NCI-H2029 treated with DMSO at 0.1 percent for 48 hours (cell line): ENCODE measurements at regions not wholly inside any gene's neighbourhood (a gene's known extent, or its start where the extent isn't known, plus 50 kb on each side); places are given as distances from the start of the nearest gene placed in this dataset.
A peak's percentile ranks its signal among the peaks of the same experiment; 100 is the strongest.
"Not testable (repeated sequence)": the region's sequence is repeated elsewhere in the genome, so short reads cannot be mapped to it uniquely, and the experiment has no call there.

ENCODE experiments used
- DNase-seq: peaks from one replicate; lab custom pipeline; 2025; lab: John Stamatoyannopoulos, UW

DNA sequence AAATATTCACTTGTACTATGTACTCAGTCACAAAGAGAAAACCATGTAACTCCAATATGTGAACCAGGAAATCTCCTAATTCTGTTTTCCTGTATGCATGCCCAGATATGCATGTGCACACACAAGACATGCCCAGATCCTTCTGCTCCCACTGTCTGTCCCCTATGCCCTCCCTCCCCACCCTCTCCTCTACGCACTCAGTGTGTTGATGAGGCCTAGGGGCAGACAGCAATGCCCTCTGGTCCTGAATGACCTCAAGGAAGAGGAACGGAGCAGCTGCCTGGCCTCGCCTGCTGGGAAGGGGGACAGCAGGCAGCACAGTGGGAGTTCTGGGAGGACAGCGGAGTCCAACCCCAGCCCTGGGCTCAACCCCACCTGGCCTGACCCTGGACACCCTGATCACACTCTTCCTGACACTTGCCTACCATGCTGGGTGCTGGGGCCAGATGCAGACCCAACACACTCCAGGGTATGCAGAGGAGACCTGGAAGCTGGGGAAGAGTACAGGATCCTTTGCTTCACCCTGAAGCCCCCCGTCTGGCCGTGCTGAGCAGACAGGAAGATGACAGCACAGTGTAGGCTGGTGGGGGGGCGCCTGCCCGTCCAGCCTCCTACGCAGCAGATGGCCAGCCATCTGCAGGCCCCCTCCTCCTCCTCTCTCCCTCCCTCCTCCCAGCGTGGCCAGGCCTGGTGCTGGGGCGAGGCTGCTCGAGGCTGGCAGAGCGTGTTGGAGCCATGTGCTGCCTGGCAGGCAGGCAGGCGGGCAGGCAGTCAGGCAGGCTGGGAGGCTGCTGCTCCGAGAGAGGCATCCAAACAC lies 106.6 kb upstream of the NCOR2 start:
- no peak for DNase-seq

DNA sequence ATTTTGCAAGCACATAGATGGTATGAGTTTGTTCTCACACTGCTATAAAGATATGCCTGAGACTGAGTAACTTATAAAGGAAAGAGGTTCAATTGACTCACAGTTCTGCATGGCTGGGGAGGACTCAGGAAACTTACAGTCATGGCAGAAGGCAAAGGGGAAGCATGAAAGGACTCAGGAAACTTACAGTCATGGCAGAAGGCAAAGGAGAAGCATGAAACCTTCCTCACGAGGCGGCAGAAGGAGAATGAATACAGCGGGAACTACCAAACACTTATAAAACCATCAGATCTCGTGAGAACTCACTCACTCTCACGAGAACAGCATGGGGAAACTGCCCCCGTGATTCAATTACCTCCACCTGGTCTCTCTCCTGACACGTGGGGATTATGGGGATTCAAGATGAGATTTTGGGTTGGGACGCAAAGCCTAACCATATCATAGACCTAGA lies 101.9 kb upstream of the NCOR2 start:
- DNase-seq = not testable (repeated sequence)

DNA sequence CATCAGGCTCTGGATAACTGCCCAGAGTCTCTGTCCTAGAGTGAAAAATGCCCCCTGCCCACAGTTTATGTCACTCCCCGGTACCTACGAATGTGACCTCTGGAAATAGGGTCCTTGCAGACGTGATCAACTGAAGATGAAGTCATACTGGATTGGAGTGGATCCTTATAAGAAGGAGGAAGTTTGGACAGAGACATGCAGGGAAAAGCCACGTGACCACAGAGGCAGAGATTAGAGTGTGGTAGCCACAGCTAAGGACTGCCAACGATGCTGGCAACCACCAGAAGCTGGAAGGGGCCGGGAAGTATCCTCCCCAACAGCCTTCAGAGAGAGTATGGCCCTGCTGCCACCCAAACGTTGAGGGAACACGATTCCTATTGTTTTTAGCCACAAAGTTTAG lies 101.2 kb upstream of the NCOR2 start:
- no peak for DNase-seq

DNA sequence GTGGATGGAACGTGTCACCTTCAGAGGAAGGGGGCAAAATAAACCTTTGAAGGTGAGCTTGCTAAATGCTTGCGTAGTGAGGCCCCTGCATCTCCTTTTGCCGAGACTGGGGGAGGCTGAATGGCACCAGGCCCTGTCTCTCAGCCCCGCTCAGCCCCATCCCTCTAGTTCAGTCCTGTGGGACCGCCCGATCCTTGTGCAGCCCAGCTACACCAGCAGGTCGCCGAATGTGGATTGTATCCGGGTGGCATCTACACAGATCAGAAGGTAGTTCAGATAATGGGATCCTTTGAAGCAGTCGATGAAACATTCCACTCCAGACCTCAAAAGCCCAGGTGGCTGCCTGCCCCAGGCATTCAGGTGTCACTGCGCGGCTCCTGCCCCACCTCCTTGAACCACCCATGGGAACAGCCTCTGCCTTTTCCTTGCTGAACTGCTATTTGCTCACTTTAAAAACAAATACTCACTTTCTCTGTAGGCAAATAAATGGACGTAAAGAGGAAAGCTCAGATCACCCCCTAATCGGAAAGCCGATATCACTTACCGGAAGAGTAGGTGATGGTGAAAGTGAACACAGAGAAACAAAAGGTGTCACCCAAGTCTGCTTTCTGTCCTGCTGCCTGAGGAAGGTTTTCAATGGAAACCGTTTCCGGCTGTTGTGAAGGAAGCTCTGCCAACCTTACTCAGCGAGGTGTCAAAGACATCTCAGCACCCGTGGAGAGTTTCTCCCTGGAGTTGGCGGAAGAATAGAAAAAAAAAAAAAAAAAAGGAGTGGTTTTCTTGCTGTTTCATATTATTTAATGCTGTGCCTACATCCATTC lies 100.3 kb upstream of the NCOR2 start:
- DNase-seq = peak; percentile 92

DNA sequence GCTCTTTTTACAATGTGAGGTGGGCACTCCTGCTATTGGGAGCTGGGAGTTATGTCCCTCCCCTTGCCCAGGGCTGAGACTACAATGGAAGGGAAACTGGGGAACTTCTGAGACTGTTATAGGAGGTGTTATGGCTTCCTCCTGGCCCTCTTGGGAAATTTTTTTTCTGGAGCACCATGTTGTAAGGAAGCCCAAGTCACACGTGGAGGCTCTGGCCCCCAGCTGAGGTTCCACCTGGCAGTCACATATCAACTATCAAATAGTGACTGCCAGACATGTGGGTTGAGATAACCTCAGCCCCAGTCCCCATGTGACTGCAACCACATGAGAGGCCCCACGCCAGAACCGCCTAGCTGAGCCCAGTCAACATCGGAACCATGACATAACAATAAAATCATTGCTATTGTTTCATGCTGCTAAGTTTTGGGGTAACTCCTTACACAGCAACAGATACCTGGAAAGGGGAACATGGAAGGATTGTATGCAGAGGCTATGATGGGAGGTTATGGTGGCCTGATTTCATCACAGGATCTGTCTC lies 99.4 kb upstream of the NCOR2 start:
- no peak for DNase-seq

DNA sequence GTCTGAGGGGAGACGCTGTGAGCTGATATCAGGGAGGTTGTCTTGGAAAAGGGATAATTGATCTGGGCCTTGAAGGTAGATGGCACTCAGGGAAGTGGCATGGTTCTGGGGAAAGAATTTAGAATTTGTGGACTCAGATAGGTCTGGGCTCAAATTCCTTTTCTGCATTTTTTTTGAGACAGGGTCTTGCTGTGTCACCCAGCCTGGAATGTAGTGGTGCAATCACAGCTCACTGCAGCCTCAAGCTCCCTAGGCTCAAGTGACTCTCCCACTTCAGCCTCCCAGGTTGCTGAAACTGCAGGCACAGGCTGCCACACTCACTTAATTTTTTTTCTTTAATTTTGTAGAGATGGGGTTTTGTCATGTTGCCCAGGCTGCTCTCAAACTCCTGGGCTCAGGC lies 98.1 kb upstream of the NCOR2 start:
- no peak for DNase-seq

DNA sequence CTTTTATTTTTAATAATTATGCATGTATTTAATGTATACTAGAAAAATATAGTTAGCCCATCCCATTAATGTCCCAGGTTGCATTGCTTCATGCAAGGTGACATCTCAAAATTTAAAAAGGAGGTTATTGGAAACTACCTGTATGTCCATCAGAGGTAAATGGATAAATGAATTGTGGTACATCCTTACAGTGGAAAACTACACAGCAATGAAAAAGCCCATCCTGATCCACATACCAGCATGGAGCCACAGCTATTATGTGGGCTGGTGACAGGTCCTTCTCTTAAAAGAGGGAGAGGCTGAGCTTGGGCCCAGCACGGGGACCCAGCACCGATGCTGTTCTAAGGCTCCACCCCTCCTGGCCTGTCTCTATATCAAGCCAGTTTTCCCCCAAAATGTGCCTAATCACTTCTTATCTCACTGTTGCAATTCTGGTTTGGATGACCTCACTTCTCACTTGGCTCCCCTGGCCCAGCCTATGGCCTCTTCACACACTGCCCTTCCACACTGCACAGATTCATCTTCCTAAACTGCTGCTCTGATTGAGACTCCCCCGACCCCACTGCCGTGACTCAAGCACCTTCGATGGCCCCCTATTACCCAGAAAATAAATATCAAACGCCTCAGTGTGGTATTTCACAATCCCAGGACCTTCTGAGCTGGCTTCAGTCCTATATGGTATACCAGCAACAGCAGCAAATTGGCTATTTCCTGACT lies 97.1 kb upstream of the NCOR2 start:
- no peak for DNase-seq

DNA sequence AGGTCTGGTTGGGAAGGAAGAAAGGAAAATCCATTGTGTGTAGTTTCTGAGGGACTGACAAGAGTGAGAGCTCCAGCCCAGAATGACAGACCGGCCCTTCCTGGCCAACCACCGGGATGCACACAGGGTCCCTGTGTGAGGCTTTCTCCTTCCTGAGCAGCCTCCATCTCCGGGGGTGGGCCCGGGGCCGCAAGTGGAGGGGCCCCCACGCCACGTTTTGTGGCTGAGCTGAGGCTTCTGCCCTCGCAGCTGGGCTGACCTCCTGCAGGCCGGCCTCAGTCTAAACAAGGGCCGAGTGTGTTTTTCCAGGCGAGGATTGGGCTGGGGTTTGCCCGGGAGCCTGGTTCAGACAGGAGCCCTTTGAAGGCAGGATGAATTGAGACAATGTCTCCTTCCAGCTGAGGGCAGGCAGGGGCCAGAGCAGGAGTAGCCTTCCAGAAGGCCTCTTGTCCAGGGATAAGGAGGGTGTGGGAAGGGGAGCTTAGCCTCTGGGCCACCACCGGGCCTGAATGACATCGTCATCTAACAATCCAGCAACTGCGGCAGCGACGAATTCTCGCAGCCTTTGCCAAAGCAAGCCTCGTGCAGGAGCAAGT lies 96.5 kb upstream of the NCOR2 start:
- DNase-seq = no peak

DNA sequence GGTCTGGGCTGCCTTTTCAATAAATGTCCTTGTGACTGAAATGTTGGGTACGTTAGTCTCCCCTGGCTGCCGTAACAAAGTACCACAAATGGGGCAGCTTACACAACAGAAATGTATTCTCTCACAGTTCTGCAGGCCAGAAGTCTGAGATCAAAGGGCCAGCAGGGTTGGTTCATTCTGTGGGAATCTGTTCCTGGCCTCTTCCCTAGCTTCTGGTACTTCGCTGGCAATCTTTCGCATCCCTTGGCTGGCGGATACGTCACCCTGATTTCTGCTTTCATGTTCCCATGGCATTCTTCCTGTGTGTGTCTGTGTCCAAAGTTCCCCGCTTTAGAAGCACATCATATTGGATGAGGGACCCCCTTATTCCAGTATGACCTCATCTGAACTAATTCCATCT lies 95.8 kb upstream of the NCOR2 start:
- DNase-seq = no peak

DNA sequence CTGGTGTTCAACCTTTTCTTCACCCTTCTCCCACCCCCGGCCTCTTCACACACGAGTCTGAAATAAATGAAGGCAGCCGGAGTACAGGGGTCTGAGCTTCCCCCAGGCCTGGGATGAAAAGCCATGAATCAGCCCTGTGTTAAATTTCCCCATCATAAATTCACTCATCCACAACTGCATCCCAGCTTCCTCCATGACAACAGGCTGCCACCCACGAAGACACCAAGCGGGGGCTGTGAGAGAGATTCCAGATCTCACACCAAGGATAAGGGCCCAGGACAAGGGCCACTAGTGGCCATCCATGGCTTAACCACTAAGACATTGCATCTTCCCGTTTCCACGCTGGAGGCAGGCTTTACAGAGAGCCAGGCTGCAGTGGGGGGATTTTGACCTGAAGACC lies 93.9 kb upstream of the NCOR2 start:
- no peak for DNase-seq

DNA sequence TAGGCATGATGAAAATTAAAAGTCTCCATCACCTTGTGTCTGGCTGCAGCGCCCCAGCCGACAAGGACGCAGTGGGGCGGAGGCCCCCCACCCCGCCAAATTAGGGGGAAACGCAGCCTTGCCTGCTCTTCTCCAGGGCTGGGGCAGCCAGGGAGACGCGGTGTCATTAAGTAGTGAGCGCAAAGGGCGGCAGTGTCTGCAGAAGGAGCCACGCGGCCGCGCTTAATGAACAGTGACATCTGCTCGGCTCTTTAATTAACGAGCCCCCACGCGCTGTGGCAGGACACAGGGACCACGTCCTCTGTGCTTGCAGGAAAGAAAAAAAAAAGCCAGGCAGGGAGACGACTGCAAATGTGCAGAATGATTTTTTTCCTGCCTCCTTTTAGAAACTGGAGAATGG lies 93.4 kb upstream of the NCOR2 start:
- no peak for DNase-seq

DNA sequence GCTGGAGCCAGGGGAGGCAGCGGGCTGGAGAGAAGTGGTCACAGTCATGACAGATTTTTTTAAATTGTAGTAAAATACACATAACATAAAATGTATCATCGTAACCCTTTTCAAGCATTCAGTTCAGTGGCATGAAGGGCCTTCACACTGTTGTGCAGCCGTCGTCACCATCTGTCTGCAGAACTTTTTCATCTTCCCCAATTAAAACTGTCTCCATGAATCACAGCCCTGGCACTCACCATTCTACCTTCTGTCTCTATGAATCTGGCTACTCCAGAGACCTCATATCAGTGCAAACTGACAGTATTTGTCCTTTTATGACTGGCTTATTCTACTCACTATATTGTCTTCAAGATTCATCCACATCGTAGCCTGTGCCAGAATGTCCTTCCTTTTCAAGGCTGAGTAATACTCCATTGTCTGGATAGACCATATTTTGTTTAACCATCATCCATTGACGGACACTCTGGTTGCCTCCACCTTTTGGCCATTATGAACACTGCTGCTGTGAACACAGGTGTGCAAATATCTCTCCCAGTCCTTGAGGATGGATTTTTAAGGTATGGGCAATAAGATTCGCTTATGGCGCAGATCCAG lies 91.5 kb upstream of the NCOR2 start:
- no peak for DNase-seq

DNA sequence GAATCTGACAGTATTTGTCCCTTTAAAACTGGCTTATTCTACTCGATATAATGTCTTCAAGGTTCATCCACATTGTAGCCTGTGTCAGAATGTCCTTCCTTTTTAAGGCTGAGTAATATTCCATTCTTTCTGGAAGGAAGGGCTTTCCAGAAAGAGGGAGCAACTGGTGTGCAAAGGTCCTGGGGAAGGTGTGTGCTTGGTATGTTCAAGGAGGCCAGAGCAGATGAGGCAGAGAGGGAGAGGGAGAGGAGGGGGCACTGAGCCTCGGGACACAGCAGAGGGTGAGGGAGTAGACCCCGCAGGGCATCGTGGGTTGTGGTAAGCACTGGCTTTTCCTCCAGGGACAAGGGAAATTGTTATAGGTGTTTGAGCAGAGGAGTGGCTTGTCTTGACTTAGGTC lies 90.9 kb upstream of the NCOR2 start:
- DNase-seq = no peak

DNA sequence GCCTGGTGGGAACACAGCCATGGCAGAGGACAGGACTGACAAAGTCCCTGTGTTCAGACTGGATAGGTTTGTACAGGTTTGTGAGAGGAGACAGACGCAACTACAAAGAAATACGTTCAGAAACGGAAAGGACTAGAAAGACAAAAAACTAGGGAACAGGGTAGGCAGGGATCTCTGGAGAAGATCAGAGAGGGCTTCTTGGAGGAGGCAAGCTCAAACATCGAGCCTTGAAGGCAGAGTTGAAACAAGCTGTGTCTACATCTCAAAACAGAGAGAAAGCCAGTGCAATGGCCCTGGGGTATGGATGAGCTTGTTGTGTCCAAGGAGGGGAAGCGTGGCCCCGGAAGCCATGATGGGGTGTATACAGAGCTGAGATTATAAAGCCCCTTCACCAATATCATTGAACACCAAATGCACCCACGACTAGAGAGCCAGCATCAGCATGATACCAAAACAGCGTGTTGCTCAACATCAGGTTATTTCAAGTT lies 89.6 kb upstream of the NCOR2 start:
- no peak for DNase-seq

DNA sequence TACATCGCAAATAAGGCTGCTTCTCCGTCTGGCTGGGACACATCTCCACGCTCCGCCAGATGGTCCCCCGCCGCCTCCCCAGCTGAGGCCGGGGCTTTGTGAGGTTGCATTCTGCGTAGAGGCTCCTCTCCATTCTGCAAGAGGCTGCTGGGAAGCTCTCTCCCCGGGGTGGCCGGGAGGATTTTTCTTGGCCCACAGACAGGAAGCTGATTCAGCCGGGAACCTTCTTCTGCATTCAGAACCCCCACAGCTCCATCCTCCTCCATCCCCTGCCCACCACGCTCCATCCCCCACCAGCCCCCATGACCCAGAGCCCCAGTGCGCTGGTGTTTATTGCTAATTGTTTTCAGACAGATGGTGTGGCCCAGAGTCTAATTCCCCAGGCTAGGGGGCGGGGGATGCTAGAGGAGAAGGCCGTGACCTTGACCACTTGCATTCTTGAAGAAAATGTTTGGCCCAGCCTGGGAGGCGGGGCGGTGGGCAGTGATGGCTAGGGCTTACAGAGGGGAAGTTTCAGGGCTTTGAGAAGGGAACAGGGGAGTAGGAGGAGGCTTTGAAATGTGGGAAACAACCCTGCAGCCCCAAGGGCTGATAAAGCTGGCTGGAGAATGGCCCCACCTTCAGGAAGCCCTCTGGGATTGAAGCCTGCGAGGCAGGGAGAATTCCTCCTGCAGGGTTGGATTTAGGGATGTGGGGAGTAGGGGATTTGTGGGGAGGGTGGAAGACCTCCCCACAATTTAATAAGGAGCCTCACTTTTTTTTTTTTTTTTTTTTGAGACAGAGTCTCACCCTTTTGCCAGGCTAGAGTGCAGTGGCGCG lies 88.5 kb upstream of the NCOR2 start:
- peak; percentile 71 for DNase-seq

DNA sequence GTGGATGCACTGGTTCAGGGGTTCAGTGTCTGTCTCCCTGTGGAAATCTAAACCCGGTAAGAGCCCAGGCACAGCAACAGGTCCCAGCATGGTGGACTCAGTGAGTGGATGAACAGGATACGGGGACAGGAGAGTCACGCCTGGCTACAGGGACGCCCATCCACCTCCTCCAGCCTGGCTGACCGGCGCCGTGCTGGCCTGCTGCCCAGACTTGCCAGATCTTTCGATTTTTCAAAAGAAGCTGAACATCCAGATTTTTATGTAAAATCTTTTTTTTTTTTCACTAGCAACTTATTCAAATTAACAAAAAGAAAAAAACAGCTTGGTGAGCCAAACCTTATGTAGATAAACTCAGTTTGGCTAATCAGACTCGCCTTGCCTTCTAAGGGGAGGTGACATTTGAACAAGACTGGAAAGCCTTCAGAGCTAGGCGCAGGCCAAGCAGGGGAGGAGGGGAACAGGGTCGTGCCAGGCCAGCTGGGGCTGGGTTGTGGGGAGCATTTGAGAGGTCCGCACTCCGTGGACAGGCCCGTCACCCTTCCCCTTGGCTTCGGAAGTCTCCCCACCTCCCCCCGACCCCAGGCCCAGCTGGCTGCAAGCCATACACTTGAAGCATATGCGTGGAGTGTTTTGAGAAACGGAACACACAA lies 87.8 kb upstream of the NCOR2 start:
- DNase-seq = peak; percentile 71

DNA sequence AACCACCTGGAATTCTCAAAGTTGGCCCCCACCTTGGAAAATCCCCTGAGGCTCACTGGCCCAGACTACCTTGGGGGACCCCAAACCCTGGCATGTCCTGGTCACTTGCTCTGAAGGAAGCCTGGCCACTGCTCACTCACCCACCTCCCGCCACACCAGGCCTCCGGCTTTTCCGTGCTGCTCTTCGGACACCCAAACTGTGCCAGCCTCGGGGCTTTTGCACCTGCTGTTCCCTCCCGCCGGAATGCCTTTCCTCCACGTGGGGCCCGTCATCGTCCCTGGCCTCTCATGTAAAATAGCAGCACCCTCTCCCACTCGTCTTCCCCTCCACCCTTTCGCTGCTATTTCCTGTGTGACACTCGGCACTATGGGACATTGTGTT lies 87.2 kb upstream of the NCOR2 start:
- peak; percentile 33 for DNase-seq

DNA sequence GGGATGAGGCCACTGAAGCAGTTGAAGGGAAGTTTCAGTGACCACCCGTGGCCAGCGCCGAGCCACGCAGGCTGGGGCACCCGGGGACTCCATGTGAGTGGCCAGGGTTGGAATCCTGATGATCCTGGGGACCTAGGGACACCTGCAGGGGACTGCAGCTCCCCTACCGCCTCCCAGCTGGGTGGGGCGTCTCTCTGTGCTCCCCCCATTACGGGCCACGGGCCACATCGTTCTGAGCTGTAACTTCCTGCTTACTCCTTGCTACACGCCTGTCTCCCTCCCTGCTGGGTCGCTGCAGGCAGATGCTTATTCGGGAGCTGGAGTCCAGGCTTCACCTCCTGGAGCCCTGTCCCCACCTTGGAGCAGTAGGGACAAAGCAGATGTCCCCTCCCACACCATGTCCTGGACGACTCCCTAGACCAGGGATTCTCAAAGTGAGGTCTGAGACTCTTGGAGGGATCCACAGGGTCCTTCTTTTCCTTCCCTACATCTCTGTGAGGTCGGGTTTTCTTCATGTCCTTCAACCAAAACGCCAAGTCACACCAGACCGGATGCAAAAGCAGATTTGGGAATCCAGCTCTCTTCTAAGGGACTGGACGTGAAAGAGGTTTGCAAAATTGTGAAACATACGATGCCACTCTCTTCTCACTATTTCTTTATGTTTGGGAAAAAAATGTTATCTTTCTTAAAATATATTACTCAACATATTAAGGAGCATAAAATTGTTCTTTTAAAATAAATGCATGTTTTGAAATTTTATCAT lies 85.9 kb upstream of the NCOR2 start:
- no peak for DNase-seq

DNA sequence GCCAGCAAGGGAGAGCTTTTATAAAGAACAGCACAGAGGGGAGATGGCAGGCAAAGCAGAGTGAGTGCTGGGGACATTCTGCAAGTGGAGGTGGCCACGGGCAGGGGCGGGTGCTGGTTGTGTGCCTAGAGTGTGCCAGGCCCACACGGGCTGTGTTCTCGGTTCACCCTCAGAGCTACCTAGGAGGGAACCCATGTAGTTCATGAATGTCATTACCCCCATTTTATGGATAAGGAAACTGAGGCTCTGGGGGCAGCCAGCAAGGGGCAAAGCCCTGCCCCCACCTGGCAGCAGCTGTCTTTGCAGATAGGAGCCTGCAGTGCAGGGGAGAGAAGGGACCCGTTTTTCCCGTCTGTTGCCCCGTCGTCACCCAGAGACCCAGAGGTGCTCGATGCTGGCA lies 85.2 kb upstream of the NCOR2 start:
- DNase-seq = no peak
